Mammary epithelial cell (primary cell): ENCODE measurements at regions not wholly inside any gene's neighbourhood (a gene's known extent, or its start where the extent isn't known, plus 50 kb on each side); places are given as distances from the start of the nearest gene placed in this dataset.

ENCODE experiments used
- CTCF ChIP-seq, 2 donors: IDR thresholded peaks in 1 of 2; conservative IDR thresholded peaks in 1 of 2; 2 replicates each; pipeline ENCODE4 v1.5.1; 2011 to 2012; ENCODE audit warnings: inconsistent platforms in 2 of 2, low read length in 2 of 2, mild to moderate bottlenecking in 2 of 2, control low read depth in 1 of 2, low read depth in 1 of 2; ENCODE audit not compliant: insufficient read depth in 1 of 2; ENCODE audit errors: extremely low read depth in 1 of 2
- EZH2 ChIP-seq: IDR thresholded peaks from 2 replicates; pipeline ENCODE4 v1.6.1; 2012; ENCODE audit warnings: low read length, inconsistent platforms, borderline replicate concordance

- TF ChIP-seq CTCF (conservative IDR thresholded peaks at IDR 0.05 in 1 of 2, IDR thresholded peaks at IDR 0.05 in 1 of 2; ENCODE audit: extremely low read depth in 1 of 2, insufficient read depth in 1 of 2, low read depth in 1 of 2, low read length in 2 of 2) (no peak), EZH2 (no peak)
These were observed 528.3 kb upstream of the BOD1L1 start for GRCh38 chr4:14155803-14156202.
